ENCODE measurements at regions not wholly inside any gene's neighbourhood (a gene's known extent, or its start where the extent isn't known, plus 50 kb on each side); places are given as distances from the start of the nearest gene placed in this dataset.
"Not testable (repeated sequence)": the region's sequence is repeated elsewhere in the genome, so short reads cannot be mapped to it uniquely, and the experiment has no call there.

- H3K4me1 Mint-ChIP-seq, result no peaks in the 10 kb centered on the region
- Histone ChIP-seq H4K20me1 (ENCODE audit: control insufficient read depth, insufficient read depth, low read length, poor library complexity, severe bottlenecking) (no peaks in the 10 kb centered on the region), H3K27ac (ENCODE audit: low read length in 2 of 2) (no peak overlapping the region), H3K4me3 (ENCODE audit: control extremely low read depth in 1 of 5, extremely low read depth in 1 of 5, insufficient read depth in 1 of 5, low read depth in 2 of 5, low read length in 4 of 5) (no peak overlapping the region), H3K79me2 (ENCODE audit: control insufficient read depth, insufficient read depth, low read length) (no peaks in the 10 kb centered on the region), H2AFZ (ENCODE audit: insufficient read depth, low read depth, low read length, poor library complexity, severe bottlenecking) (no peak overlapping the region), H3K27me3 (replicated peaks in 1 of 4; ENCODE audit: control extremely low read depth in 1 of 4, control insufficient read depth in 3 of 4, insufficient read depth in 4 of 4, low read length in 3 of 4) (peaks cover 0 to 2% (median 0%) of the 10 kb centered on the region in 4 experiments), H3K9ac (ENCODE audit: low read length) (no peak overlapping the region), H3K36me3 (replicated peaks in 1 of 2; ENCODE audit: control extremely low read depth in 1 of 2, control insufficient read depth in 1 of 2, extremely low read depth in 1 of 2, insufficient read depth in 2 of 2, low read length in 1 of 2) (no peaks in the 10 kb centered on the region), H3K4me2 (replicated peaks; ENCODE audit: low read depth, low read length, poor library complexity, severe bottlenecking) (no peak overlapping the region), H3K4me1 (ENCODE audit: control insufficient read depth in 2 of 2, insufficient read depth in 2 of 2, low read length in 2 of 2) (no peaks in the 10 kb centered on the region), H3K9me3 (ENCODE audit: control extremely low read depth in 1 of 3, control insufficient read depth in 2 of 3, insufficient read depth in 1 of 3, low read length in 2 of 3) (peaks cover 0 to 12% (median 0%) of the 10 kb centered on the region in 3 donors)
- no peak overlapping the region for H3K4me3 Mint-ChIP-seq
- ATAC-seq (ENCODE audit: low read depth) (no peak), DNase-seq (no peak)
- no CpG with 5 or more reads among the region's 9 CpGs for WGBS (ENCODE audit: insufficient coverage)
- POLR2A ChIA-PET, result no interaction called here
- TF ChIP-seq EZH2 (IDR thresholded peaks at IDR 0.05; ENCODE audit: borderline replicate concordance, insufficient read depth, low read depth, low read length, poor library complexity, severe bottlenecking), result no peak
- TF ChIP-seq, protein P1, sequence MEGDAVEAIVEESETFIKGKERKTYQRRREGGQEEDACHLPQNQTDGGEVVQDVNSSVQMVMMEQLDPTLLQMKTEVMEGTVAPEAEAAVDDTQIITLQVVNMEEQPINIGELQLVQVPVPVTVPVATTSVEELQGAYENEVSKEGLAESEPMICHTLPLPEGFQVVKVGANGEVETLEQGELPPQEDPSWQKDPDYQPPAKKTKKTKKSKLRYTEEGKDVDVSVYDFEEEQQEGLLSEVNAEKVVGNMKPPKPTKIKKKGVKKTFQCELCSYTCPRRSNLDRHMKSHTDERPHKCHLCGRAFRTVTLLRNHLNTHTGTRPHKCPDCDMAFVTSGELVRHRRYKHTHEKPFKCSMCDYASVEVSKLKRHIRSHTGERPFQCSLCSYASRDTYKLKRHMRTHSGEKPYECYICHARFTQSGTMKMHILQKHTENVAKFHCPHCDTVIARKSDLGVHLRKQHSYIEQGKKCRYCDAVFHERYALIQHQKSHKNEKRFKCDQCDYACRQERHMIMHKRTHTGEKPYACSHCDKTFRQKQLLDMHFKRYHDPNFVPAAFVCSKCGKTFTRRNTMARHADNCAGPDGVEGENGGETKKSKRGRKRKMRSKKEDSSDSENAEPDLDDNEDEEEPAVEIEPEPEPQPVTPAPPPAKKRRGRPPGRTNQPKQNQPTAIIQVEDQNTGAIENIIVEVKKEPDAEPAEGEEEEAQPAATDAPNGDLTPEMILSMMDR (IDR thresholded peaks at IDR 0.05), result no peak
- CTCF ChIA-PET, result no interaction called here
- no peaks in the 10 kb centered on the region for H3K9me3 Mint-ChIP-seq (ENCODE audit: insufficient read depth)
- intact Hi-C loops (cut with micrococcal nuclease), result no loop called here
- peaks cover 7% of the 10 kb centered on the region for H3K27me3 Mint-ChIP-seq
- H3K27ac Mint-ChIP-seq, result no peak overlapping the region
Measured at GRCh38 chr15:100772892-100773520, 106.6 kb upstream of the ALDH1A3 start.

DNA sequence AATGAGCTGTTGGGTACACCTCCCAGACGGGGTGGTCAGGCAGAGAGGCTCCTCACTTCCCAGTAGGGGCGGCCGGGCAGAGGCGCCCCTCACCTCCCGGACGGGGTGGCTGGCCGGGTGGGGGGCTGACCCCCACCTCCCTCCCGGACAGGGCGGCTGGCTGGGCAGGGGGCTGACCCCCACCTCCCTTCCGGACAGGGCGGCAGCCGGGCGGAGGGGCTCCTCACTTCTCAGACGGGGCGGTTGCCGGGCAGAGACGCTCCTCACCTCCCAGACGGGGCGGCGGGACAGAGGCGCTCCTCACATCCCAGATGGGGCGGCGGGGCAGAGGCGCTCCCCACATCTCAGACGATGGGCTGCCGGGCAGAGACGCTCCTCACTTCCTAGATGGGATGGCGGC lies 105.6 kb upstream of the ALDH1A3 start:
- CTCF ChIA-PET; H3K4me1 Mint-ChIP-seq; H4K20me1 ChIP-seq (ENCODE audit: control insufficient read depth, insufficient read depth, low read length, poor library complexity, severe bottlenecking); H3K79me2 ChIP-seq (ENCODE audit: control insufficient read depth, insufficient read depth, low read length); DNase-seq; H3K9me3 Mint-ChIP-seq (ENCODE audit: insufficient read depth); H3K27me3 Mint-ChIP-seq; H2AFZ ChIP-seq (ENCODE audit: insufficient read depth, low read depth, low read length, poor library complexity, severe bottlenecking); H3K27ac Mint-ChIP-seq; POLR2A ChIA-PET; H3K27me3 ChIP-seq (replicated peaks in 1 of 4; ENCODE audit: control extremely low read depth in 1 of 4, control insufficient read depth in 3 of 4, insufficient read depth in 4 of 4, low read length in 3 of 4); H3K9ac ChIP-seq (ENCODE audit: low read length); H3K9me3 ChIP-seq (ENCODE audit: control extremely low read depth in 1 of 3, control insufficient read depth in 2 of 3, insufficient read depth in 1 of 3, low read length in 2 of 3); intact Hi-C loops (cut with micrococcal nuclease); H3K4me2 ChIP-seq (replicated peaks; ENCODE audit: low read depth, low read length, poor library complexity, severe bottlenecking); ATAC-seq (ENCODE audit: low read depth); H3K4me3 Mint-ChIP-seq; H3K36me3 ChIP-seq (replicated peaks in 1 of 2; ENCODE audit: control extremely low read depth in 1 of 2, control insufficient read depth in 1 of 2, extremely low read depth in 1 of 2, insufficient read depth in 2 of 2, low read length in 1 of 2); H3K4me3 ChIP-seq (ENCODE audit: control extremely low read depth in 1 of 5, extremely low read depth in 1 of 5, insufficient read depth in 1 of 5, low read depth in 2 of 5, low read length in 4 of 5); H3K27ac ChIP-seq (ENCODE audit: low read length in 2 of 2); H3K4me1 ChIP-seq (ENCODE audit: control insufficient read depth in 2 of 2, insufficient read depth in 2 of 2, low read length in 2 of 2): not testable (repeated sequence)
- WGBS (ENCODE audit: insufficient coverage), result 100% methylated on average over 3 of the region's 28 CpGs
